SH-SY5Y (cell line): ENCODE measurements at regions not wholly inside any gene's neighbourhood (a gene's known extent, or its start where the extent isn't known, plus 50 kb on each side); places are given as distances from the start of the nearest gene placed in this dataset.

Source experiments
- GATA2 ChIP-seq: IDR thresholded peaks from 2 replicates; pipeline ENCODE4 v1.6.1; 2011; ENCODE audit warnings: mild to moderate bottlenecking, low read depth, low read length
- GATA3 ChIP-seq: IDR thresholded peaks from 2 replicates; pipeline ENCODE4 v1.6.1; 2011; ENCODE audit warnings: low read depth, mild to moderate bottlenecking, low read length, moderate library complexity

- TF ChIP-seq GATA2 (no peak; the same call in 1 of the 2 replicates), GATA3 (no peak)
Measured at GRCh38 chr2:595831-596592, 81.2 kb downstream of the TMEM18 start.
